ENCODE measurements at regions not wholly inside any gene's neighbourhood (a gene's known extent, or its start where the extent isn't known, plus 50 kb on each side); places are given as distances from the start of the nearest gene placed in this dataset.
"Not testable (repeated sequence)": the region's sequence is repeated elsewhere in the genome, so short reads cannot be mapped to it uniquely, and the experiment has no call there.

GRCh38 chr1:161454865-161455707, 50.2 kb upstream of the FCGR2A start:
- not testable (repeated sequence) for H3K27ac ChIP-seq; H3K9me3 ChIP-seq (ENCODE audit: severe bottlenecking); DNase-seq; H3K36me3 ChIP-seq; H3K4me3 ChIP-seq (ENCODE audit: low read depth, low read length); H3K27me3 ChIP-seq (ENCODE audit: insufficient read depth, low read depth, severe bottlenecking)

- H3K36me3 ChIP-seq; H3K9me3 ChIP-seq (ENCODE audit: severe bottlenecking); H3K27ac ChIP-seq; H3K27me3 ChIP-seq (ENCODE audit: insufficient read depth, low read depth, severe bottlenecking); H3K4me3 ChIP-seq (ENCODE audit: low read depth, low read length): not testable (repeated sequence)
- peak; percentile 66 for DNase-seq
Measured at GRCh38 chr1:161453950-161454864, 51.0 kb upstream of the FCGR2A start.

- not testable (repeated sequence) for H3K27ac ChIP-seq, DNase-seq, H3K36me3 ChIP-seq
Measured at GRCh38 chr1:161451698-161452348, 53.4 kb upstream of the FCGR2A start.

GRCh38 chr1:161447760-161448332, 57.4 kb upstream of the FCGR2A start:
- H3K36me3 ChIP-seq; H3K27ac ChIP-seq; H3K4me3 ChIP-seq (ENCODE audit: low read depth, low read length); DNase-seq; H3K27me3 ChIP-seq (ENCODE audit: insufficient read depth, low read depth, severe bottlenecking); H3K9me3 ChIP-seq (ENCODE audit: severe bottlenecking): not testable (repeated sequence)

More at GRCh38 chr1:161451698-161452348, 53.4 kb upstream of the FCGR2A start:
- not testable (repeated sequence) for H3K9me3 ChIP-seq (ENCODE audit: severe bottlenecking); H3K27me3 ChIP-seq (ENCODE audit: insufficient read depth, low read depth, severe bottlenecking); H3K4me3 ChIP-seq (ENCODE audit: low read depth, low read length)

GRCh38 chr1:161447040-161447759, 58.1 kb upstream of the FCGR2A start:
- not testable (repeated sequence) for H3K9me3 ChIP-seq (ENCODE audit: severe bottlenecking); H3K27me3 ChIP-seq (ENCODE audit: insufficient read depth, low read depth, severe bottlenecking); DNase-seq; H3K27ac ChIP-seq; H3K36me3 ChIP-seq; H3K4me3 ChIP-seq (ENCODE audit: low read depth, low read length)

GRCh38 chr1:161444725-161445124, 60.5 kb upstream of the FCGR2A start:
- H3K27ac ChIP-seq; H3K36me3 ChIP-seq; H3K27me3 ChIP-seq (ENCODE audit: insufficient read depth, low read depth, severe bottlenecking); H3K4me3 ChIP-seq (ENCODE audit: low read depth, low read length); H3K9me3 ChIP-seq (ENCODE audit: severe bottlenecking): not testable (repeated sequence)
- DNase-seq, result peak; percentile 41

GRCh38 chr1:161444255-161444654, 61.0 kb upstream of the FCGR2A start:
- DNase-seq; H3K36me3 ChIP-seq; H3K9me3 ChIP-seq (ENCODE audit: severe bottlenecking); H3K27me3 ChIP-seq (ENCODE audit: insufficient read depth, low read depth, severe bottlenecking); H3K4me3 ChIP-seq (ENCODE audit: low read depth, low read length); H3K27ac ChIP-seq: not testable (repeated sequence)

- Histone ChIP-seq H3K9me3 (ENCODE audit: severe bottlenecking) (peaks cover 2% of the 10 kb centered on the region), H3K36me3 (peaks cover 3% of the 10 kb centered on the region; the same call in 1 of the 2 replicates), H3K4me3 (ENCODE audit: low read depth, low read length) (peak overlapping the region; percentile 97), H3K27me3 (ENCODE audit: insufficient read depth, low read depth, severe bottlenecking) (peaks cover 13% of the 10 kb centered on the region), H3K27ac (peak overlapping the region; percentile 70)
- peak; percentile 83 for TF ChIP-seq CTCF (IDR thresholded peaks at IDR 0.05; ENCODE audit: low read depth, low read length)
- peak; percentile 72 for DNase-seq
Measured at GRCh38 chr1:161440312-161440894, 64.9 kb upstream of the FCGR2A start.

Measured in WERI-Rb-1 (cell line).